Osteocyte (in vitro differentiated cells): ENCODE measurements at regions not wholly inside any gene's neighbourhood (a gene's known extent, or its start where the extent isn't known, plus 50 kb on each side); places are given as distances from the start of the nearest gene placed in this dataset.

Experiments used
- DNase-seq: peaks from one replicate; pipeline ENCODE4 v3.0.0; 2021; ENCODE audit warnings: mixed read lengths; ENCODE audit not compliant: unreplicated experiment; ENCODE audit errors: extremely low spot score
- H3K27ac Mint-ChIP-seq: one replicate; pipeline ENCODE4 v1.8.0; 2021; ENCODE audit warnings: mild to moderate bottlenecking, mixed read lengths; ENCODE audit not compliant: unreplicated experiment
- H3K27me3 Mint-ChIP-seq: one replicate; pipeline ENCODE4 v1.8.0; 2021; ENCODE audit warnings: mixed read lengths; ENCODE audit not compliant: unreplicated experiment
- H3K36me3 Mint-ChIP-seq: one replicate; pipeline ENCODE4 v1.8.0; 2021; ENCODE audit warnings: mixed read lengths; ENCODE audit not compliant: unreplicated experiment
- H3K4me1 Mint-ChIP-seq: one replicate; pipeline ENCODE4 v1.8.0; 2021; ENCODE audit warnings: mixed read lengths; ENCODE audit not compliant: unreplicated experiment
- H3K4me3 Mint-ChIP-seq: one replicate; pipeline ENCODE4 v1.8.0; 2021; ENCODE audit warnings: mild to moderate bottlenecking, moderate library complexity, mixed read lengths; ENCODE audit not compliant: unreplicated experiment
- H3K9me3 Mint-ChIP-seq: one replicate; pipeline ENCODE4 v1.8.0; 2021; ENCODE audit warnings: mixed read lengths; ENCODE audit not compliant: unreplicated experiment
- CTCF ChIP-seq: fragments of 200-600 bp; sonication (generic); IDR thresholded peaks from 2 replicates; pipeline ENCODE4 v1.5.0; 2021; ENCODE audit warnings: antibody characterized with exemption, mild to moderate bottlenecking, moderate library complexity

- TF ChIP-seq CTCF = no peak
- H3K4me3 Mint-ChIP-seq = no peak overlapping the region
- no peaks in the 10 kb centered on the region for H3K4me1 Mint-ChIP-seq
- peaks cover 11% of the 10 kb centered on the region for H3K27me3 Mint-ChIP-seq
- no peaks in the 10 kb centered on the region for H3K9me3 Mint-ChIP-seq
- DNase-seq = no peak
- H3K27ac Mint-ChIP-seq = no peak overlapping the region
- no peaks in the 10 kb centered on the region for H3K36me3 Mint-ChIP-seq
Observed at GRCh38 chr5:21694567-21694966, 1158.6 kb downstream of the CDH12 start.

DNA sequence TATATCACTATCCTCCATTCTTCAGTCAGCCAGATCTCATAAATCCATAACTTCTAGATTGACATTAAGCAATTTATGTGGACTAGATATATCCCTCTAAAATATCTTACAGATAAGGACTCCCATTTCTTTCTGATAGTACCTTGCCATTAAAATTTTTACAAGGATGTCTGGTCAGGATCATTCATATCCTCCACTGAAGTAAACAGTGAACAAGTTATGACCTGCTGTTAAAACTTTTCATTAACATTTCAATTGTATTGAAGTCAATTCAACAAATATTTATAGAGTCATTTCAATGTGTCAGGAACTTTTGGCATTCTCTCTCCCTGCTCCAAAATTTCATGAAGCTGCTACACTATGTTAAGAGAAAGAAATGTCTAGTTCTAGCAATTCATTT lies 1159.6 kb downstream of the CDH12 start:
- H3K4me1 Mint-ChIP-seq = no peaks in the 10 kb centered on the region
- no peak overlapping the region for H3K27ac Mint-ChIP-seq
- no peak for DNase-seq
- H3K36me3 Mint-ChIP-seq = no peaks in the 10 kb centered on the region
- H3K27me3 Mint-ChIP-seq = peaks cover 10% of the 10 kb centered on the region
- H3K4me3 Mint-ChIP-seq = no peak overlapping the region
- no peaks in the 10 kb centered on the region for H3K9me3 Mint-ChIP-seq
- no peak for TF ChIP-seq CTCF

DNA sequence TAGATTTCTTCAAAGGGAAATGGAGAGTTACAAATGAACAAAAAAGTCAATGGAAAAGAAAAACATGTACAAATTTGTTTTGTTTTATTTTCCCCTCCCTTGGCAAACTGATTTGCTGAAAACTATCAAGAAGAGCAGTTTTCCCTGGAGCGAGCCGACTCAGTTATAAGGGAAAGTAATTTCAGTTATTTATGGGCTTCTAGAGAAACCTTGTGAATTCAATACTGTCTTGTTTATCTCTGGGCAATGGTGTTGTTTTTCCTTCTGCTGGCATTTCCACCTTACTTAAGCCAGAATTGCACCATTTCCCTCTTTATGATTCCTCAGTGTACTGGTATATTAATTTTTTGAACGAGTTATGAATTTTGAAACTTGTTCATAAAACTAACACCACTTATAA lies 1163.6 kb downstream of the CDH12 start:
- Mint-ChIP-seq H3K4me3 (no peak overlapping the region), H3K27ac (no peak overlapping the region), H3K36me3 (no peaks in the 10 kb centered on the region), H3K9me3 (no peaks in the 10 kb centered on the region), H3K27me3 (peaks cover 8% of the 10 kb centered on the region), H3K4me1 (no peaks in the 10 kb centered on the region)
- TF ChIP-seq CTCF = no peak
- no peak for DNase-seq

DNA sequence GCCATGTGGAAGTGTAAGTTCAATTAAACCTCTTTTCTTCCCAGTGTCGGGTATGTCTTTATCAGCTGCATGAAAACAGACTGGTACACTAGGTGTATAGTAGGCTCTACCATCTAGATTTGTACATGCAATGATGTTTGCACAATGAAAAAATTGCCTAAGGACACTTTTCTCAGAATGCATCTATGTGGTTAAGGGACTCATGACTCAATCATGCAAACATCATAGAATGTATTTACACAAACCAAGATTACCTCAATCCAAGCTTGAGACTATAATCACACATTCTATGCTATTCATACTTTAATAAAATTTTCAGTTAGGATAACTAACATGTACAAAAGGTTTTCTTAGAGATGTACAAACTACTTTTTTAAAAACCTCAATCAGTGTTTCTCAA lies 1164.5 kb downstream of the CDH12 start:
- Mint-ChIP-seq H3K27me3 (peaks cover 4% of the 10 kb centered on the region), H3K9me3 (no peaks in the 10 kb centered on the region), H3K27ac (no peak overlapping the region), H3K4me1 (no peaks in the 10 kb centered on the region), H3K36me3 (no peaks in the 10 kb centered on the region), H3K4me3 (no peak overlapping the region)
- DNase-seq = no peak
- TF ChIP-seq CTCF = no peak

DNA sequence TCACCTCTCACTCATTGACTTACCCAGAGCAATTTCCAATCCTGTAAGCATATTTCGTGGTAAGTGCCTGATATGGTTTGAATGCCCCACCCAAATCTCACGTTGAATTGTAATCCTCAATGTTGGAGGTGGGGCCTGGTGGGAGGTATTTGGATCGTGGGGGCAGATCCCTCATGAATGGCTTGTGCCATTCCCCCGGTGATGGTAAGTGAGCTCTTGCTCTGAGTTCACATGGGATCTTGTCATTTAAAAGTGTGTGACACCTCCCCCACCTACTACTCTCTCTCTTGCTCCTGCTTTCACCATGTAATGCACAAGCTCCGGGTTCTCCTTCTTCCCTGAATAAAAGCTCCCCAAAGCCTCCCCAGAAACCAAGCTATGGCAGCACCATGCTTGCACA lies 1165.5 kb downstream of the CDH12 start:
- Mint-ChIP-seq H3K27me3 (peaks cover 4% of the 10 kb centered on the region), H3K36me3 (no peaks in the 10 kb centered on the region), H3K27ac (no peak overlapping the region), H3K4me1 (no peaks in the 10 kb centered on the region), H3K4me3 (no peak overlapping the region), H3K9me3 (no peaks in the 10 kb centered on the region)
- TF ChIP-seq CTCF = no peak
- no peak for DNase-seq
